Liver (tissue), 8 donors: ENCODE measurements at regions not wholly inside any gene's neighbourhood (a gene's known extent, or its start where the extent isn't known, plus 50 kb on each side); places are given as distances from the start of the nearest gene placed in this dataset.

Experiments used
- DNase-seq: peaks from one replicate; pipeline ENCODE4 v3.0.0-alpha.2; 2017; ENCODE audit warnings: low spot score
- H3K27ac ChIP-seq, 2 donors: one replicate each; pipeline ENCODE4 v1.7.0; 2013; ENCODE audit warnings: inconsistent platforms in 2 of 2, low read length in 2 of 2, control low read depth in 1 of 2, low read depth in 1 of 2, mild to moderate bottlenecking in 1 of 2
- H3K27me3 ChIP-seq, 4 donors: one replicate each; pipeline versions ENCODE4 v1.6.1 to v1.7.0; 2013; ENCODE audit warnings: low read length in 3 of 4, inconsistent platforms in 1 of 4, mild to moderate bottlenecking in 1 of 4, moderate library complexity in 1 of 4; ENCODE audit not compliant: control insufficient read depth in 4 of 4, insufficient read depth in 4 of 4
- H3K36me3 ChIP-seq, 4 donors: one replicate each; pipeline versions ENCODE4 v1.6.1 to v1.7.0; 2013; ENCODE audit warnings: low read length in 3 of 4, mild to moderate bottlenecking in 3 of 4, low read depth in 1 of 4, moderate library complexity in 1 of 4; ENCODE audit not compliant: control insufficient read depth in 4 of 4, insufficient read depth in 3 of 4
- H3K4me1 ChIP-seq, 4 donors: one replicate each; pipeline versions ENCODE4 v1.6.1 to v1.7.0; 2013; ENCODE audit warnings: low read length in 3 of 4, mild to moderate bottlenecking in 3 of 4, moderate library complexity in 1 of 4; ENCODE audit not compliant: control insufficient read depth in 4 of 4, insufficient read depth in 4 of 4
- H3K4me3 ChIP-seq, 3 donors: one replicate each; pipeline versions ENCODE4 v1.6.1 to v1.7.0; 2013; ENCODE audit warnings: low read length in 3 of 3, control low read depth in 1 of 3, low read depth in 1 of 3, mild to moderate bottlenecking in 1 of 3
- H3K9ac ChIP-seq, 2 donors: one replicate each; pipeline ENCODE4 v1.7.0; 2013; ENCODE audit warnings: low read length in 2 of 2, mild to moderate bottlenecking in 2 of 2, moderate library complexity in 2 of 2, control low read depth in 1 of 2, low read depth in 1 of 2
- H3K9me3 ChIP-seq, 4 donors: one replicate each; pipeline versions ENCODE4 v1.6.1 to v1.7.0; 2013; ENCODE audit warnings: low read length in 3 of 4; ENCODE audit not compliant: control insufficient read depth in 4 of 4
- ATF3 ChIP-seq: IDR thresholded peaks from 2 replicates; pipeline ENCODE4 v1.6.1; 2016; ENCODE audit warnings: antibody characterized with exemption
- CTCF ChIP-seq: fragments of 150-350 bp; IDR thresholded peaks from 2 replicates; pipeline ENCODE4 v1.5.1; 2017; ENCODE audit warnings: improper control_type of control experiment, low read depth, low read length; ENCODE audit not compliant: missing input control
- EGR1 ChIP-seq, 2 donors: IDR thresholded peaks; 2 replicates each; pipeline ENCODE4 v1.6.1; 2016 to 2018; ENCODE audit warnings: antibody characterized with exemption in 2 of 2, low read depth in 2 of 2
- FOXA1 ChIP-seq: IDR thresholded peaks from 2 replicates; pipeline ENCODE4 v1.6.1; 2016; ENCODE audit warnings: antibody characterized with exemption
- HNF4G ChIP-seq: IDR thresholded peaks from 2 replicates; pipeline ENCODE4 v1.6.1; 2016; ENCODE audit warnings: antibody characterized with exemption
- JUND ChIP-seq, 2 donors: IDR thresholded peaks; 2 replicates each; pipeline ENCODE4 v1.6.1; 2016; ENCODE audit warnings: antibody characterized with exemption in 2 of 2
- NR2F2 ChIP-seq: IDR thresholded peaks from 2 replicates; pipeline ENCODE4 v1.6.1; 2016; ENCODE audit warnings: antibody characterized with exemption
- RAD21 ChIP-seq, 2 donors: IDR thresholded peaks; 2 replicates each; pipeline ENCODE4 v1.6.1; 2016; ENCODE audit warnings: antibody characterized with exemption in 2 of 2, mild to moderate bottlenecking in 2 of 2
- REST ChIP-seq: IDR thresholded peaks from 2 replicates; pipeline ENCODE4 v1.6.1; 2016; ENCODE audit warnings: antibody characterized with exemption, mild to moderate bottlenecking
- RXRA ChIP-seq, 2 donors: IDR thresholded peaks; 2 replicates each; pipeline ENCODE4 v1.6.1; 2017 to 2018; ENCODE audit warnings: antibody characterized with exemption in 2 of 2, mild to moderate bottlenecking in 1 of 2
- TAF1 ChIP-seq: conservative IDR thresholded peaks from 2 replicates; pipeline ENCODE4 v1.6.1; 2016; ENCODE audit warnings: antibody characterized with exemption, mild to moderate bottlenecking
- ZBTB33 ChIP-seq: IDR thresholded peaks from 2 replicates; pipeline ENCODE4 v1.6.1; 2016; ENCODE audit warnings: antibody characterized with exemption
- WGBS: extraction: QIAGEN DNeasy Blood & Tissue Kit; methylation state at CpG from one replicate; pipeline ENCODE4 v1.1.7; 2013; 5-methylcytosine and 5-hydroxymethylcytosine counted together
- donor health status: healthy.
- donor health status: healthy.
- donor health status: healthy.
- donor health status: healthy.
- donor health status: healthy.

- Histone ChIP-seq H3K27ac (no peak overlapping the region), H3K9me3 (no peaks in the 10 kb centered on the region), H3K4me3 (no peak overlapping the region), H3K36me3 (no peaks in the 10 kb centered on the region), H3K4me1 (no peaks in the 10 kb centered on the region), H3K9ac (no peak overlapping the region), H3K27me3 (no peaks in the 10 kb centered on the region)
- TF ChIP-seq RAD21 (IDR thresholded peaks at IDR 0.05) (no peak), NR2F2 (no peak), RXRA (IDR thresholded peaks at IDR 0.05) (no peak), ATF3 (no peak), JUND (IDR thresholded peaks at IDR 0.05) (no peak), FOXA1 (no peak), REST (no peak)
- 74% methylated on average over 2 of the region's 2 CpGs for WGBS
- no peak for DNase-seq
Measured at GRCh38 chr14:30132196-30132595, 204.5 kb upstream of the PRKD1 start.

GRCh38 chr14:30134936-30135335 is 207.3 kb upstream of the PRKD1 start:
- Histone ChIP-seq H3K27ac (no peak overlapping the region), H3K27me3 (no peaks in the 10 kb centered on the region), H3K9ac (no peak overlapping the region), H3K4me1 (no peaks in the 10 kb centered on the region), H3K4me3 (no peak overlapping the region), H3K36me3 (no peaks in the 10 kb centered on the region), H3K9me3 (no peaks in the 10 kb centered on the region)
- WGBS: 86% methylated on average over 5 of the region's 5 CpGs
- TF ChIP-seq RAD21 (IDR thresholded peaks at IDR 0.05) (no peak), EGR1 (IDR thresholded peaks at IDR 0.05; ENCODE audit: low read depth in 2 of 2) (no peak), CTCF (no peak), ZBTB33 (no peak), FOXA1 (no peak), HNF4G (no peak), TAF1 (no peak), RXRA (IDR thresholded peaks at IDR 0.05) (no peak)
- no peak for DNase-seq
